Liver (tissue), 8 donors: ENCODE measurements at regions not wholly inside any gene's neighbourhood (a gene's known extent, or its start where the extent isn't known, plus 50 kb on each side); places are given as distances from the start of the nearest gene placed in this dataset.

Experiments used
- DNase-seq: peaks from one replicate; pipeline ENCODE4 v3.0.0-alpha.2; 2017; ENCODE audit warnings: low spot score
- H3K27ac ChIP-seq, 2 donors: one replicate each; pipeline ENCODE4 v1.7.0; 2013; ENCODE audit warnings: inconsistent platforms in 2 of 2, low read length in 2 of 2, control low read depth in 1 of 2, low read depth in 1 of 2, mild to moderate bottlenecking in 1 of 2
- H3K27me3 ChIP-seq, 4 donors: one replicate each; pipeline versions ENCODE4 v1.6.1 to v1.7.0; 2013; ENCODE audit warnings: low read length in 3 of 4, inconsistent platforms in 1 of 4, mild to moderate bottlenecking in 1 of 4, moderate library complexity in 1 of 4; ENCODE audit not compliant: control insufficient read depth in 4 of 4, insufficient read depth in 4 of 4
- H3K36me3 ChIP-seq, 4 donors: one replicate each; pipeline versions ENCODE4 v1.6.1 to v1.7.0; 2013; ENCODE audit warnings: low read length in 3 of 4, mild to moderate bottlenecking in 3 of 4, low read depth in 1 of 4, moderate library complexity in 1 of 4; ENCODE audit not compliant: control insufficient read depth in 4 of 4, insufficient read depth in 3 of 4
- H3K4me1 ChIP-seq, 4 donors: one replicate each; pipeline versions ENCODE4 v1.6.1 to v1.7.0; 2013; ENCODE audit warnings: low read length in 3 of 4, mild to moderate bottlenecking in 3 of 4, moderate library complexity in 1 of 4; ENCODE audit not compliant: control insufficient read depth in 4 of 4, insufficient read depth in 4 of 4
- H3K4me3 ChIP-seq, 3 donors: one replicate each; pipeline versions ENCODE4 v1.6.1 to v1.7.0; 2013; ENCODE audit warnings: low read length in 3 of 3, control low read depth in 1 of 3, low read depth in 1 of 3, mild to moderate bottlenecking in 1 of 3
- H3K9ac ChIP-seq, 2 donors: one replicate each; pipeline ENCODE4 v1.7.0; 2013; ENCODE audit warnings: low read length in 2 of 2, mild to moderate bottlenecking in 2 of 2, moderate library complexity in 2 of 2, control low read depth in 1 of 2, low read depth in 1 of 2
- H3K9me3 ChIP-seq, 4 donors: one replicate each; pipeline versions ENCODE4 v1.6.1 to v1.7.0; 2013; ENCODE audit warnings: low read length in 3 of 4; ENCODE audit not compliant: control insufficient read depth in 4 of 4
- ATF3 ChIP-seq: IDR thresholded peaks from 2 replicates; pipeline ENCODE4 v1.6.1; 2016; ENCODE audit warnings: antibody characterized with exemption
- CTCF ChIP-seq: fragments of 150-350 bp; IDR thresholded peaks from 2 replicates; pipeline ENCODE4 v1.5.1; 2017; ENCODE audit warnings: improper control_type of control experiment, low read depth, low read length; ENCODE audit not compliant: missing input control
- EGR1 ChIP-seq, 2 donors: IDR thresholded peaks; 2 replicates each; pipeline ENCODE4 v1.6.1; 2016 to 2018; ENCODE audit warnings: antibody characterized with exemption in 2 of 2, low read depth in 2 of 2
- FOXA1 ChIP-seq: IDR thresholded peaks from 2 replicates; pipeline ENCODE4 v1.6.1; 2016; ENCODE audit warnings: antibody characterized with exemption
- FOXA2 ChIP-seq: IDR thresholded peaks from 2 replicates; pipeline ENCODE4 v1.6.1; 2016; ENCODE audit warnings: antibody characterized with exemption
- GABPA ChIP-seq, 2 donors: IDR thresholded peaks in 1 of 2; conservative IDR thresholded peaks in 1 of 2; 2 replicates each; pipeline ENCODE4 v1.6.1; 2016; ENCODE audit warnings: antibody characterized with exemption in 2 of 2, mild to moderate bottlenecking in 1 of 2, moderate library complexity in 1 of 2
- HNF4A ChIP-seq, 2 donors: conservative IDR thresholded peaks; 2 replicates each; pipeline ENCODE4 v1.6.1; 2016; ENCODE audit warnings: antibody characterized with exemption in 2 of 2, mild to moderate bottlenecking in 2 of 2
- HNF4G ChIP-seq: IDR thresholded peaks from 2 replicates; pipeline ENCODE4 v1.6.1; 2016; ENCODE audit warnings: antibody characterized with exemption
- JUND ChIP-seq, 2 donors: IDR thresholded peaks; 2 replicates each; pipeline ENCODE4 v1.6.1; 2016; ENCODE audit warnings: antibody characterized with exemption in 2 of 2
- MAX ChIP-seq: IDR thresholded peaks from 2 replicates; pipeline ENCODE4 v1.6.1; 2016; ENCODE audit warnings: antibody characterized with exemption
- NR2F2 ChIP-seq: IDR thresholded peaks from 2 replicates; pipeline ENCODE4 v1.6.1; 2016; ENCODE audit warnings: antibody characterized with exemption
- RAD21 ChIP-seq, 2 donors: IDR thresholded peaks; 2 replicates each; pipeline ENCODE4 v1.6.1; 2016; ENCODE audit warnings: antibody characterized with exemption in 2 of 2, mild to moderate bottlenecking in 2 of 2
- REST ChIP-seq: IDR thresholded peaks from 2 replicates; pipeline ENCODE4 v1.6.1; 2016; ENCODE audit warnings: antibody characterized with exemption, mild to moderate bottlenecking
- RXRA ChIP-seq, 2 donors: IDR thresholded peaks; 2 replicates each; pipeline ENCODE4 v1.6.1; 2017 to 2018; ENCODE audit warnings: antibody characterized with exemption in 2 of 2, mild to moderate bottlenecking in 1 of 2
- SP1 ChIP-seq: IDR thresholded peaks from 2 replicates; pipeline ENCODE4 v1.6.1; 2018; ENCODE audit warnings: antibody characterized with exemption, mild to moderate bottlenecking
- TAF1 ChIP-seq: conservative IDR thresholded peaks from 2 replicates; pipeline ENCODE4 v1.6.1; 2016; ENCODE audit warnings: antibody characterized with exemption, mild to moderate bottlenecking
- YY1 ChIP-seq: IDR thresholded peaks from 2 replicates; pipeline ENCODE4 v1.6.1; 2016; ENCODE audit warnings: antibody characterized with exemption, mild to moderate bottlenecking
- WGBS: extraction: QIAGEN DNeasy Blood & Tissue Kit; methylation state at CpG from one replicate; pipeline ENCODE4 v1.1.7; 2013; 5-methylcytosine and 5-hydroxymethylcytosine counted together
- donor health status: healthy.
- donor health status: healthy.
- donor health status: healthy.
- donor health status: healthy.
- donor health status: healthy.

GRCh38 chr7:94060752-94061151, 56.6 kb upstream of the BET1 start (continued):
- no peak for TF ChIP-seq REST

GRCh38 chr7:94061326-94061725, 57.2 kb upstream of the BET1 start:
- no peak overlapping the region for H3K4me3 ChIP-seq
- no peak overlapping the region for H3K27ac ChIP-seq
- TF ChIP-seq JUND (IDR thresholded peaks at IDR 0.05) (no peak), EGR1 (IDR thresholded peaks at IDR 0.05; ENCODE audit: low read depth in 2 of 2) (no peak), HNF4G (no peak), ATF3 (no peak)
- H3K4me1 ChIP-seq: no peaks in the 10 kb centered on the region
- no peak for DNase-seq
- H3K9ac ChIP-seq: no peak overlapping the region
- H3K9me3 ChIP-seq: peaks cover 0 to 7% (median 2%) of the 10 kb centered on the region in 4 donors
- no peaks in the 10 kb centered on the region for H3K36me3 ChIP-seq
- WGBS: 72% methylated on average over 3 of the region's 3 CpGs
- peaks cover 0 to 4% (median under 1%) of the 10 kb centered on the region in 4 donors for H3K27me3 ChIP-seq

GRCh38 chr7:94062372-94062771, 58.2 kb upstream of the BET1 start:
- no peak overlapping the region for H3K27ac ChIP-seq
- H3K27me3 ChIP-seq: peaks cover 0 to 4% (median under 1%) of the 10 kb centered on the region in 4 donors
- 85% methylated on average over 3 of the region's 3 CpGs for WGBS
- no peaks in the 10 kb centered on the region for H3K36me3 ChIP-seq
- H3K9ac ChIP-seq: no peak overlapping the region
- H3K9me3 ChIP-seq: peaks cover 0 to 7% (median 0%) of the 10 kb centered on the region in 4 donors
- DNase-seq: no peak
- TF ChIP-seq GABPA (IDR thresholded peaks at IDR 0.05 in 1 of 2, conservative IDR thresholded peaks at IDR 0.05 in 1 of 2): no peak
- TF ChIP-seq HNF4G: no peak
- TF ChIP-seq RXRA (IDR thresholded peaks at IDR 0.05): no peak
- TF ChIP-seq RAD21 (IDR thresholded peaks at IDR 0.05): no peak
- no peak for TF ChIP-seq ATF3
- no peak for TF ChIP-seq FOXA2
- TF ChIP-seq EGR1 (IDR thresholded peaks at IDR 0.05; ENCODE audit: low read depth in 2 of 2): no peak
- no peak for TF ChIP-seq SP1
- TF ChIP-seq NR2F2: no peak
- TF ChIP-seq HNF4A (conservative IDR thresholded peaks at IDR 0.05): no peak
- TF ChIP-seq JUND (IDR thresholded peaks at IDR 0.05): no peak
- no peak for TF ChIP-seq CTCF
- no peak for TF ChIP-seq REST
- no peak for TF ChIP-seq FOXA1
- no peak for TF ChIP-seq YY1
- no peak for TF ChIP-seq MAX
- TF ChIP-seq TAF1: no peak
- H3K4me1 ChIP-seq: no peaks in the 10 kb centered on the region
- H3K4me3 ChIP-seq: no peak overlapping the region
